ENCODE measurements at regions not wholly inside any gene's neighbourhood (a gene's known extent, or its start where the extent isn't known, plus 50 kb on each side); places are given as distances from the start of the nearest gene placed in this dataset.

- TF ChIP-seq, protein P1, sequence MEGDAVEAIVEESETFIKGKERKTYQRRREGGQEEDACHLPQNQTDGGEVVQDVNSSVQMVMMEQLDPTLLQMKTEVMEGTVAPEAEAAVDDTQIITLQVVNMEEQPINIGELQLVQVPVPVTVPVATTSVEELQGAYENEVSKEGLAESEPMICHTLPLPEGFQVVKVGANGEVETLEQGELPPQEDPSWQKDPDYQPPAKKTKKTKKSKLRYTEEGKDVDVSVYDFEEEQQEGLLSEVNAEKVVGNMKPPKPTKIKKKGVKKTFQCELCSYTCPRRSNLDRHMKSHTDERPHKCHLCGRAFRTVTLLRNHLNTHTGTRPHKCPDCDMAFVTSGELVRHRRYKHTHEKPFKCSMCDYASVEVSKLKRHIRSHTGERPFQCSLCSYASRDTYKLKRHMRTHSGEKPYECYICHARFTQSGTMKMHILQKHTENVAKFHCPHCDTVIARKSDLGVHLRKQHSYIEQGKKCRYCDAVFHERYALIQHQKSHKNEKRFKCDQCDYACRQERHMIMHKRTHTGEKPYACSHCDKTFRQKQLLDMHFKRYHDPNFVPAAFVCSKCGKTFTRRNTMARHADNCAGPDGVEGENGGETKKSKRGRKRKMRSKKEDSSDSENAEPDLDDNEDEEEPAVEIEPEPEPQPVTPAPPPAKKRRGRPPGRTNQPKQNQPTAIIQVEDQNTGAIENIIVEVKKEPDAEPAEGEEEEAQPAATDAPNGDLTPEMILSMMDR (IDR thresholded peaks at IDR 0.05; ENCODE audit: borderline replicate concordance, control extremely low read depth, extremely low read depth, insufficient read depth, missing control alignments) = no peak
- DNase-seq (ENCODE audit: low spot score) = no peak
- in situ Hi-C loops (cut with MboI; ENCODE audit: low sequenced_read_pairs, unreplicated experiment) = no loop called here
Measured at GRCh38 chr6:50935442-50935841, 116.8 kb downstream of the TFAP2B start.

DNA sequence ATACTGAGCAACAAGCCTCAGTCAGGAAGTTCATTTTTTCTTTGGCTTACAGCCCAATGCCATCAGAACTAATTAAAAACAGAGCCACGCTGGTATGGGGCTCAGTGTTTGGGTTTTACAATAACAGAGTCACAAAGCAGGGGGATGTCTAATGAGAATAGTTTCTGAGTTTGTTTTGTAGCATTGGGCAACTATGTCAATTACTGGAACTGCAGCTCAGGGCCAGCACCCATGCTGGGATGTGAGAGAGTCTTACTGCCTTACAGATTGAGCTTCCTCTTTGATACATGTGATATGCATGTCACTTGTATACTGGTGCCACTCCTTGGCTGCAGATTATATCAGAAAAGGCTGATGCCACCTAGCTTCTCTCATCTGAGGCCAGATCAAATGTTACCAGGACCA, 117.6 kb downstream of the TFAP2B start:
- in situ Hi-C loops (cut with MboI; ENCODE audit: low sequenced_read_pairs, unreplicated experiment) = no loop called here
- TF ChIP-seq, protein P1 (IDR thresholded peaks at IDR 0.05; ENCODE audit: borderline replicate concordance, control extremely low read depth, extremely low read depth, insufficient read depth, missing control alignments) = no peak
- DNase-seq (ENCODE audit: low spot score) = no peak

GRCh38 chr6:50939931-50940330, 121.3 kb downstream of the TFAP2B start:
- DNase-seq (ENCODE audit: low spot score) = no peak
- in situ Hi-C loops (cut with MboI; ENCODE audit: low sequenced_read_pairs, unreplicated experiment) = no loop called here
- TF ChIP-seq, protein P1 (IDR thresholded peaks at IDR 0.05; ENCODE audit: borderline replicate concordance, control extremely low read depth, extremely low read depth, insufficient read depth, missing control alignments) = no peak

GRCh38 chr6:50945789-50946188, 127.1 kb downstream of the TFAP2B start:
- TF ChIP-seq, protein P1 (IDR thresholded peaks at IDR 0.05; ENCODE audit: borderline replicate concordance, control extremely low read depth, extremely low read depth, insufficient read depth, missing control alignments) = no peak
- in situ Hi-C loops (cut with MboI; ENCODE audit: low sequenced_read_pairs, unreplicated experiment) = no loop called here
- DNase-seq (ENCODE audit: low spot score) = no peak

DNA sequence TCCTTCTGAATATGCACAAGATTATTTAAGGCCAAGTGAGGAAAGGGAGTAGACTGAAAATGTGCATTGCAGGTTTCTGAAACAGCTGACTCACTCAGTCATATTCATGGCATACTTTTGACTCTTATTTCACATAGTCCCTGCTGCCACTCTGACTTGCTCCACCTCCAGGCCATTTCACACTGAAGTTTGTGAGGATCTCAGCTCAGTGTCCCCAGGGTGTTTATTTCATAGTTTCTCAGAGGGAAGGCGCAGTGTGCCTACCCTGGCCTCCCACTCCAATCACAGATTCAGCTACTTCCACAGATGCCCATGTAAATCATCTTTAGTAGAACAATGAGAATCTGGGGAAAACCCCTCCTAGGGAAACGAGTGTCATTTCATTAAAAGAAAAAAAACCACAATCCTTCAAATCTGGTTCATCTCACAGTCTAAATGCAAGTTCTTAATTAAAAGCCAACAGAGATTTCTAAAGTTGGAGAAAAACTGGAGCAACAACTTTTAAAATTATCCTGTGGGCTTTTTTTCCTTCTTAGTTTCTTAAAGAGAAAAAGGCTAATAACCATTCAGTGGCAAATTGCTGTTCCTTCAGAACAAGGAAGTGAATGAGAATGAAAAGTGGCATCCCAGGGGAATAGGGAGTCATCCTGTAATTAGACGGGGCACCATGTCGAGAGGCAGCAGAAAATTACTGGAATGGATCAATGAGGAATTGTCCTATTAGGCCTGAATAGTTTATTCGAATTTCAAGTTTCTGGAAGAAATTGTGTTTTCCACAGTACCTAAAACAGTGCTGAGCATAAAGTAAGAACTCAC, 133.6 kb downstream of the TFAP2B start:
- in situ Hi-C loops (cut with MboI; ENCODE audit: low sequenced_read_pairs, unreplicated experiment) = no loop called here
- no peak for DNase-seq (ENCODE audit: low spot score)
- TF ChIP-seq, protein P1 (IDR thresholded peaks at IDR 0.05; ENCODE audit: borderline replicate concordance, control extremely low read depth, extremely low read depth, insufficient read depth, missing control alignments) = no peak

DNA sequence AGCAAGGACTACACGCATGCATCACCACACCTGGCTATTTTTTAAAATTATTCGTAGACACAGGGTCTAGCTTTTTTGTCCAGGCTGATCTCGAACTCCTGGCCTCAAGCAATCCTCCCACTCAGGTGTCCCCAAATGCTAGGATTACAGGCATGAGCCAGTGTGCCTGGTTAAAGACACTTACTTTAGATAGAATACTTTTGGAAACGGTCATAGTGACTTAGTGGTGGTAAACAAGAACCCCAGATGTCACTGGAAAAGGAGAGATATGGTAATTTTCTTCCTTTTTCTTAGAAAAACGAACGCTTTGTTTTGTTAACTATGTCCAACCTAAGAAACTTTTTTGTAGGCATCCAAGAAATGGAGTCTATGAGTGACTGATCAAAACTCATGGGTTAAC, 137.3 kb downstream of the TFAP2B start:
- TF ChIP-seq, protein P1 (IDR thresholded peaks at IDR 0.05; ENCODE audit: borderline replicate concordance, control extremely low read depth, extremely low read depth, insufficient read depth, missing control alignments) = no peak
- in situ Hi-C loops (cut with MboI; ENCODE audit: low sequenced_read_pairs, unreplicated experiment) = no loop called here
- no peak for DNase-seq (ENCODE audit: low spot score)

Measured in GM13976 (cell line).